CD14-positive monocyte (primary cell): ENCODE measurements at regions not wholly inside any gene's neighbourhood (a gene's known extent, or its start where the extent isn't known, plus 50 kb on each side); places are given as distances from the start of the nearest gene placed in this dataset.

Source experiments
- DNase-seq, 3 donors: peaks; one replicate each; pipeline ENCODE4 v3.0.0-alpha.2; 2011 to 2022
- H2AFZ ChIP-seq: 2 replicates; pipeline ENCODE4 v1.6.0; 2012; ENCODE audit warnings: mild to moderate bottlenecking, low read depth, low read length, inconsistent platforms; ENCODE audit not compliant: insufficient read depth, poor library complexity, severe bottlenecking
- H3K27ac ChIP-seq, 2 donors: 1 replicate in 1 of 2; 2 replicates in 1 of 2; pipeline ENCODE4 v1.5.1; 2012 to 2013; ENCODE audit warnings: low read length in 2 of 2, control low read depth in 1 of 2, inconsistent platforms in 1 of 2, low read depth in 1 of 2, mild to moderate bottlenecking in 1 of 2
- H3K27me3 ChIP-seq, 2 donors: one replicate each; pipeline versions ENCODE4 v1.6.0 to v1.6.1; 2011 to 2013; ENCODE audit warnings: low read length in 2 of 2; ENCODE audit not compliant: control insufficient read depth in 2 of 2, insufficient read depth in 2 of 2
- H3K36me3 ChIP-seq, 2 donors: replicated peaks in 1 of 2; 1 replicate in 1 of 2; 2 replicates in 1 of 2; pipeline versions ENCODE4 v1.5.1 to v1.6.1; 2012 to 2013; ENCODE audit warnings: low read length in 2 of 2, control low read depth in 1 of 2, inconsistent platforms in 1 of 2, mild to moderate bottlenecking in 1 of 2; ENCODE audit not compliant: insufficient read depth in 2 of 2, control insufficient read depth in 1 of 2
- H3K4me1 ChIP-seq, 2 donors: 1 replicate in 1 of 2; 2 replicates in 1 of 2; pipeline versions ENCODE4 v1.5.1 to v1.6.1; 2012 to 2013; ENCODE audit warnings: low read length in 2 of 2, control low read depth in 1 of 2, inconsistent platforms in 1 of 2, mild to moderate bottlenecking in 1 of 2, moderate library complexity in 1 of 2; ENCODE audit not compliant: insufficient read depth in 2 of 2, control insufficient read depth in 1 of 2
- H3K4me2 ChIP-seq: replicated peaks from 2 replicates; pipeline ENCODE3; 2012; ENCODE audit warnings: low read length, moderate library complexity, mild to moderate bottlenecking; ENCODE audit not compliant: poor library complexity, severe bottlenecking; ENCODE audit errors: extremely low read depth
- H3K4me3 ChIP-seq, 3 experiments: fragments of 200-600 bp in 1 of 3; sonication (generic) in 1 of 3; replicated peaks in 1 of 3; 1 replicate in 2 of 3; 2 replicates in 1 of 3; pipeline ENCODE4 v1.5.1; 2011 to 2013; ENCODE audit warnings: low read length in 3 of 3, mild to moderate bottlenecking in 3 of 3, control low read depth in 2 of 3, low read depth in 2 of 3, inconsistent platforms in 1 of 3, moderate library complexity in 1 of 3
- H3K79me2 ChIP-seq: 2 replicates; pipeline ENCODE4 v1.6.0; 2012; ENCODE audit warnings: mild to moderate bottlenecking, control low read depth, inconsistent platforms, low read length, moderate library complexity; ENCODE audit not compliant: insufficient read depth
- H3K9ac ChIP-seq: 2 replicates; pipeline ENCODE4 v1.6.0; 2017; ENCODE audit warnings: low read length, mild to moderate bottlenecking; ENCODE audit not compliant: insufficient read depth, poor library complexity, severe bottlenecking
- H3K9me3 ChIP-seq, 2 donors: replicated peaks in 1 of 2; 1 replicate in 1 of 2; 2 replicates in 1 of 2; pipeline versions ENCODE4 v1.5.1 to v1.6.1; 2012 to 2013; ENCODE audit warnings: low read length in 2 of 2, control low read depth in 1 of 2; ENCODE audit not compliant: control insufficient read depth in 1 of 2, insufficient read depth in 1 of 2
- H4K20me1 ChIP-seq: 2 replicates; pipeline ENCODE4 v1.6.0; 2012; ENCODE audit warnings: mild to moderate bottlenecking, low read length, control low read depth, moderate library complexity; ENCODE audit not compliant: insufficient read depth
- H3K27ac Mint-ChIP-seq, 7 donors: one replicate each; pipeline ENCODE4 v1.8.0; 2020; ENCODE audit warnings: mild to moderate bottlenecking in 7 of 7, mixed read lengths in 7 of 7, moderate library complexity in 6 of 7, inconsistent platforms in 2 of 7
- H3K27me3 Mint-ChIP-seq, 3 donors: one replicate each; pipeline ENCODE4 v1.8.0; 2021 to 2022; ENCODE audit warnings: low read depth in 3 of 3, mild to moderate bottlenecking in 3 of 3, mixed read lengths in 3 of 3, moderate library complexity in 3 of 3, inconsistent platforms in 1 of 3
- H3K36me3 Mint-ChIP-seq, 2 donors: one replicate each; pipeline ENCODE4 v1.8.0; 2020; ENCODE audit warnings: mixed read lengths in 2 of 2, inconsistent platforms in 1 of 2, mild to moderate bottlenecking in 1 of 2
- H3K4me1 Mint-ChIP-seq: one replicate; pipeline ENCODE4 v1.8.0; 2020; ENCODE audit warnings: mild to moderate bottlenecking, mixed read lengths
- H3K4me3 Mint-ChIP-seq, 2 donors: one replicate each; pipeline ENCODE4 v1.8.0; 2020; ENCODE audit warnings: mild to moderate bottlenecking in 2 of 2, mixed read lengths in 2 of 2, moderate library complexity in 1 of 2
- H3K9me3 Mint-ChIP-seq, 7 donors: one replicate each; pipeline ENCODE4 v1.8.0; 2020 to 2022; ENCODE audit warnings: mixed read lengths in 7 of 7, mild to moderate bottlenecking in 6 of 7, moderate library complexity in 6 of 7, inconsistent platforms in 2 of 7
- CTCF ChIP-seq: fragments of 200-600 bp; IDR thresholded peaks from one replicate; pipeline ENCODE4 v1.8.0; 2022; ENCODE audit warnings: antibody characterized with exemption, mild to moderate bottlenecking
- WGBS: methylation state at CpG from one replicate; pipeline ENCODE4 v1.1.5; 2013; ENCODE audit warnings: missing lambda C conversion rate; ENCODE audit not compliant: insufficient coverage; 5-methylcytosine and 5-hydroxymethylcytosine counted together
- intact Hi-C, 2 donors: fragments of 100-400 bp; cut with micrococcal nuclease; formaldehyde crosslinking; loops; one replicate each; pipeline versions ENCODE4 v1.15.0 to v1.15.1; 2023

GRCh38 chr18:28485918-28486317 lies 309.0 kb upstream of the CDH2 start:
- WGBS = no CpG with 5 or more reads among the region's 2 CpGs
- H3K27ac ChIP-seq = no peak overlapping the region
- no peak overlapping the region for H3K9ac ChIP-seq
- no peaks in the 10 kb centered on the region for H3K36me3 ChIP-seq
- no peaks in the 10 kb centered on the region for H3K27me3 ChIP-seq
- no peak overlapping the region for H2AFZ ChIP-seq
- intact Hi-C loops = no loop called here
- peaks cover 3% of the 10 kb centered on the region for H3K4me1 Mint-ChIP-seq
- peaks cover 0 to 3% (median 0%) of the 10 kb centered on the region in 3 donors for H3K27me3 Mint-ChIP-seq
- peak overlapping the region in 1 of 2 donors; percentile 27 for H3K4me3 Mint-ChIP-seq
- TF ChIP-seq CTCF = no peak
- H3K9me3 Mint-ChIP-seq = peaks cover 0 to 7% (median 3%) of the 10 kb centered on the region in 7 donors
- no peak for DNase-seq
- H3K79me2 ChIP-seq = no peaks in the 10 kb centered on the region
- no peaks in the 10 kb centered on the region for H3K36me3 Mint-ChIP-seq
- no peak overlapping the region for H3K4me3 ChIP-seq
- H3K4me1 ChIP-seq = no peaks in the 10 kb centered on the region
- no peak overlapping the region for H3K27ac Mint-ChIP-seq
- H3K9me3 ChIP-seq = peaks cover 0 to under 1% of the 10 kb centered on the region in 2 donors
- H4K20me1 ChIP-seq = no peaks in the 10 kb centered on the region
- H3K4me2 ChIP-seq = no peak overlapping the region

- Mint-ChIP-seq H3K9me3 (peaks cover 3 to 9% (median 5%) of the 10 kb centered on the region in 7 donors), H3K4me3 (no peak overlapping the region), H3K27ac (no peak overlapping the region), H3K36me3 (no peaks in the 10 kb centered on the region), H3K4me1 (peaks cover 3% of the 10 kb centered on the region), H3K27me3 (peaks cover 0 to 3% (median 0%) of the 10 kb centered on the region in 3 donors)
- intact Hi-C loops = no loop called here
- H3K4me2 ChIP-seq = no peak overlapping the region
- H2AFZ ChIP-seq = no peak overlapping the region
- no peak for DNase-seq
- H3K9me3 ChIP-seq = peaks cover 0 to 3% of the 10 kb centered on the region in 2 donors
- no peak for TF ChIP-seq CTCF
- no peaks in the 10 kb centered on the region for H3K27me3 ChIP-seq
- no peaks in the 10 kb centered on the region for H3K4me1 ChIP-seq
- no peak overlapping the region for H3K27ac ChIP-seq
- no peaks in the 10 kb centered on the region for H4K20me1 ChIP-seq
- H3K36me3 ChIP-seq = no peaks in the 10 kb centered on the region
- no peak overlapping the region for H3K9ac ChIP-seq
- H3K4me3 ChIP-seq = no peak overlapping the region
- H3K79me2 ChIP-seq = no peaks in the 10 kb centered on the region
These were observed 308.4 kb upstream of the CDH2 start for GRCh38 chr18:28485210-28485801.
